ENCODE measurements at regions not wholly inside any gene's neighbourhood (a gene's known extent, or its start where the extent isn't known, plus 50 kb on each side); places are given as distances from the start of the nearest gene placed in this dataset.

- Mint-ChIP-seq H3K36me3 (no peaks in the 10 kb centered on the region), H3K4me1 (ENCODE audit: unreplicated experiment) (no peaks in the 10 kb centered on the region), H3K27me3 (peaks cover 18% of the 10 kb centered on the region), H3K9me3 (no peaks in the 10 kb centered on the region), H3K4me3 (no peak overlapping the region), H3K27ac (no peak overlapping the region)
- TF ChIP-seq CTCF (conservative IDR thresholded peaks at IDR 0.05) = no peak
- no peak for DNase-seq (ENCODE audit: extremely low spot score, unreplicated experiment)
Observed at GRCh38 chr7:32283546-32283945, 206.6 kb downstream of the LSM5 start.

- no peak for TF ChIP-seq CTCF (conservative IDR thresholded peaks at IDR 0.05)
- no peaks in the 10 kb centered on the region for H3K4me1 Mint-ChIP-seq (ENCODE audit: unreplicated experiment)
- H3K27me3 Mint-ChIP-seq = peaks cover 11% of the 10 kb centered on the region
- H3K9me3 Mint-ChIP-seq = no peaks in the 10 kb centered on the region
- H3K4me3 Mint-ChIP-seq = no peak overlapping the region
- no peaks in the 10 kb centered on the region for H3K36me3 Mint-ChIP-seq
- no peak overlapping the region for H3K27ac Mint-ChIP-seq
- DNase-seq (ENCODE audit: extremely low spot score, unreplicated experiment) = no peak
Observed at GRCh38 chr7:32279500-32279899, 209.3 kb upstream of the PDE1C start.

- no peaks in the 10 kb centered on the region for H3K36me3 Mint-ChIP-seq
- no peak for TF ChIP-seq CTCF (conservative IDR thresholded peaks at IDR 0.05)
- no peaks in the 10 kb centered on the region for H3K9me3 Mint-ChIP-seq
- H3K4me3 Mint-ChIP-seq = no peak overlapping the region
- no peak for DNase-seq (ENCODE audit: extremely low spot score, unreplicated experiment)
- peaks cover 3% of the 10 kb centered on the region for H3K27me3 Mint-ChIP-seq
- H3K27ac Mint-ChIP-seq = no peak overlapping the region
- H3K4me1 Mint-ChIP-seq (ENCODE audit: unreplicated experiment) = no peaks in the 10 kb centered on the region
Observed at GRCh38 chr7:32275216-32276009, 205.2 kb upstream of the PDE1C start.

GRCh38 chr7:32273297-32273696 lies 203.1 kb upstream of the PDE1C start:
- Mint-ChIP-seq H3K4me3 (no peak overlapping the region), H3K27me3 (peaks cover 3% of the 10 kb centered on the region), H3K9me3 (no peaks in the 10 kb centered on the region), H3K4me1 (ENCODE audit: unreplicated experiment) (no peaks in the 10 kb centered on the region), H3K36me3 (no peaks in the 10 kb centered on the region), H3K27ac (no peak overlapping the region)
- no peak for TF ChIP-seq CTCF (conservative IDR thresholded peaks at IDR 0.05)
- DNase-seq (ENCODE audit: extremely low spot score, unreplicated experiment) = no peak

- DNase-seq (ENCODE audit: extremely low spot score, unreplicated experiment) = no peak
- Mint-ChIP-seq H3K9me3 (no peaks in the 10 kb centered on the region), H3K27ac (no peak overlapping the region), H3K36me3 (no peaks in the 10 kb centered on the region), H3K4me3 (no peak overlapping the region), H3K27me3 (peaks cover 10% of the 10 kb centered on the region), H3K4me1 (ENCODE audit: unreplicated experiment) (no peaks in the 10 kb centered on the region)
- TF ChIP-seq CTCF (conservative IDR thresholded peaks at IDR 0.05) = no peak
Observed at GRCh38 chr7:32266932-32267475, 196.8 kb upstream of the PDE1C start.
